NCI-H82 (cell line): ENCODE measurements at regions not wholly inside any gene's neighbourhood (a gene's known extent, or its start where the extent isn't known, plus 50 kb on each side); places are given as distances from the start of the nearest gene placed in this dataset.
A peak's percentile ranks its signal among the peaks of the same experiment; 100 is the strongest.
"Not testable (repeated sequence)": the region's sequence is repeated elsewhere in the genome, so short reads cannot be mapped to it uniquely, and the experiment has no call there.

Experiments used
- DNase-seq: peaks from one replicate; lab custom pipeline; 2025; lab: John Stamatoyannopoulos, UW

DNA sequence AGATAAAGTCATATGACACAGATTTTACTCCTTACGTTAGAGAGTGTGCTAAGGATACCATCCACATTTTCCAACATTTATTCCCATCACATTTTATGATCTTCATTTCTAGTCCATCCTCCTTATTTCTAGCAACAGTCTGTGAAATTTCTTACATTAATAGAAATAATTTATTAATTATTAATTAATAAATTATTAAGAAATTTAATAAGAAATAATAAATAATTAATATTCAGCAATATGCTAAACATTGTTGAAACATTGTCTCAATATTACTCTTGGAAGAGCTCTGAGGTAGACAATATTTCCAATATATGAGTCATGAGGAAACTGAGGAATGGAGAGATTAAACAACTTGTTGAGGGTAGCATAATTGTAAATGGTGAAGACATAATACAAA, 1742.5 kb upstream of the CDH6 start:
- DNase-seq = not testable (repeated sequence)

DNA sequence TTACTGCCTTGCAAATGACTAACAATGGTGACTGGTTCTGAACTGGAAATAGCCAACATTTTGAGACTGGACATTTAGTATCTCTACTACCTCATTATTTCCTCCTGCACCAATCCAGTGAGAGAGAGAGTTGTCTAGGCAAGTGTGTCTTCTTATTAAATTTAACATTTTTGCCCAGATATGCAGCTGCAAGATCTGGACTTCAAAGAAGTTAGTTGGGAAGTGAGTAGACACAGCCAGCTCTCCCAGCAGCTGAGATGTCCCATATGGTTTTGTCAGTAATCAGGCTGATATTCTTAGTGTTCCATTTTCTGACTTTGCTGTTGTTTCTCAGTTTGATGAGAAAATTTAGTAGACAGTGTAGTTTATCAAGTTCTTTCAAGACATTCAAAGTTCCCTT, 1778.8 kb upstream of the CDH6 start:
- DNase-seq = no peak

DNA sequence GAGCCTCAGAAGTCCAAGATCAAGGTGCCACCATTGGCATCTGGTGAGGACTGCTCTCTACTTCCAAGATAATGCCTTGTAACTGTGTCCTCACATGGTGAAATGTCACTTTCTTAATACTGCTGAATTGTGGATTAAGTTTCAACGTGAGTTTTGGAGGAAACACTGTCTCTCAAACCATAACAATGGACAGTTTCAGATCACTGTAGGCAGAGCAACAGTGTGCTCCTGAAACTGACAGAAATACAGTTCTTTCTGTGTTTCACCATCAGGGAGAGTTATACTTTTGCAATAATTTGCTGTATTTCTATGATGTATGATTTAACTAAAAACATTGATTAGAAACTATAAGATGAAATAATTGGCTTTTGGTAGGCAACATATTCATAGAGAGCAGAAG, 1780.5 kb upstream of the CDH6 start:
- no peak for DNase-seq

DNA sequence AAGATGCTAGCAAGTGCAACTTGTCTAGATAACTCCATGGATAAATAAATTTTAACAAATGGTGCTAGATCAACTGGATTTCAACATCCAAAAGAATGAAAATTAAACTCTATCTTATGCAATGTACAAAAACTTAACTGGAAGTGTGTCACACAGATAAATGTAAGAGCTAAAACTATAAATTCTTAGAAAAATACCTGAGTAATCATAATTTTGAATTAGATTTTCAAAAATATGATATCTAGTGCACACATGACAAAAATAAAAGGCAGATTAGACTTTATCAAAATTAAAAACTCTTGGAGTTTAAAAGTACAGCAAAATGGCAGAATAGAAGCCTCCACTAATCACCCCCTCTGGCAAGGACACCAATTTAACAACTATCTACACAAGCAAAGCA, 1791.2 kb upstream of the CDH6 start:
- DNase-seq = no peak

DNA sequence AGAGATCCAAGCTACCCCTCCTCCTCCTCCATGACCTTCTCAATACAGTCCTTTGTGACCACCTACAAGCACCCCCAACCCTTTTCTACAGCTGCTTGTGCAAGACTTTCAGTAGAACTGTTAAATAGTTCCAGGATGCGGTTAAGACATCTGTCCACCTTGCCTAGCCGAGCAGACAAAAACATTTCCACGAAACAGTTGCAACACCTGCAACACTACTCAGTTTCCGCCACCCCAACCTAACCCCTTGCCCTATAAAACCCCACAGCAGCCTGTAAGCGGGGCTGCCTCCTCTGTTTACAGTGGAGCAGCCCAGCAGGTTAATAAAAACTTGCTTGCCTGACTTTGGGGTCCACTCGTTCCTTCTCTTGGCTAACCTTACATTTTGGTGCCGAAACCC, 1803.5 kb upstream of the CDH6 start:
- DNase-seq = no peak

DNA sequence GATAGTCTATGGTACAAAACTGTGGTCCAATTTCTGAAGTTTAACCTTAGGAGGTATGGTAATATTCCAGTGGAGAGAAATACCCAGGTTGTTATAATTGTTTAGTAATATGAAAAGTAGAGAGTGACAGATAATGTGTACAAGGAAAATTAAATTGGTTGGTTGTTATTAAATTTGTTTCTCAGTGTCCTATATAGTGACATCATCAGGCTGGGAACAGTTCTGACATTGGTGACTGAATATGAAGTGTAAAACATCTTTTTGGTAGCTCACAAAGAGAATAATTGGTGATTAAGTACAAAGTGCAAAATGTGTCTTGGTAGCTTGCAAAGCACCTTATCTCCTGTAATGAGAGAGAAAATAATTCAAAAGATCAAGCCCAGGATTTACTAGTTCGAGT, 1806.1 kb upstream of the CDH6 start:
- no peak for DNase-seq

DNA sequence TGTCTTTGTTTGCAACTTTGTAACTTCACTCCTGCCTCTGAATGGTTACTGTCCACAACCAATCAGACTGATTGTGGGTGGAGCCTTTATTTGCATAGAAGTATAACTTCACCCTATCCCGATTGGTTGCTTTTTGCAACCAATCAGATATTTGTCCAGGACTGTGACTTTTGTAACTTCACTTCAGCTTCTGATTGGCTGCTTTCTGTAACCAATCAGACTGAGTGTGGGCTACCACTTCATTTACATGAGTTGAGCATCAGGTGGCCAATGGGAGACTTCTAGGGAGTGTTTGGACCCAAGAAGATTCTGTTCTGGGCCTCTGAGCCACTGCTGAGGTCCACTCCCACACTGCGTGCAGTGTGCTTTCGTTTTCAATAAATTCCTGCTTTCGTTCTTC, 1810.7 kb upstream of the CDH6 start:
- DNase-seq = no peak

DNA sequence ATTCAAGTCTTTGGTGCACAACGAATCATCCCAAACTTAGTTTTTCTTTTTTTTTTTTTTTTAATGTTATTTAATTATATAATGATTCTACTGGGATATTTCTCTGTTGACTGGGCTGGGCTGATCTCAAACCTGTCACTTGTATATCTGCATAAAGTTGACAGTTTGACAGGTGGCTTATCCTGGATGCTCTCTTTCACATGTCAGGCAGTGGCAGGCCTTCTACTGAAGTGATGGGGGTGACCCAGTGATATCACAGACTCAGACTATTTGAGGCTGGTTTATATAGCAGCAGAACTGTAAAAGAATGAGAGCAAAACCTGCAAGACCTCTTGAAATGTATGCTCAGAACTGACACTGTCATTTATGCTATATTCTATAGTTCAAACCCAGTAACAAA, 1813.5 kb upstream of the CDH6 start:
- DNase-seq = no peak

DNA sequence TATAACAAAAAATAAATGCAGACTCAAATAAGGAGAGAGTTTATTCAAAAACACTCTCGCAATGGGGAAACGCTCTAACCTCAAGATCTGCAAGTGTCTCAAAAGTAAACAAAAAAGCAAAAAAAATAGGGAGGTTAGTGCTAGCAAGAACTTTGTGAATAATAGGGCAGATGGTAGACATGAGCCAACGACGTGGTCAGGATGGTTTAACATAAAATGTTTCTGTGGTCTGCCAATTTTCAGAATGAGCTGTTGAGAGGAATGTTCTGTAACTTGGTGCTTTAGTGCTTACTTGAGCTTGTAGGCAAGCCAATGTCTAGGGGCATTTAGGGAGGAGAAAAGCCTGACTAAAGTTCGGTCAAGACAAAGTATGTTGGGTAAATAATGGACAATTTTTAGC, 1813.9 kb upstream of the CDH6 start:
- DNase-seq = no peak

DNA sequence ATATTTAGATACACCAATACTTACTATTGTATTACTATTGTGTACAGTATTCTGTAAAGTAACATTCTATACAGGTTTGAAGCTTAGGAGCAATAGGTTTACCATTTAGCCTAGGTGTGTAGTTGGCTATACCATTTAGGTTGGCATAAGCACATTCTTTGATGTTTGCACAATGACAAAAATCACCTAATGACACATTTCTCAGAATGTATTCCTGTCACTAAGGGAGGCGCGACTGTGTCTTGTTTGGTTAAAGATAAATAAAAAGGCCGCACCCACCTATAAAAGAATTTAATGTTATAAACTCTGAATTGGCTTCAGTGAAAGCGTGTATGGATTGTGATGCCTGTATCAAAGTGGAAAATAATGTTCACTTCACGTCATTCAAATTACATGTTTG, 1815.4 kb upstream of the CDH6 start:
- DNase-seq = no peak

DNA sequence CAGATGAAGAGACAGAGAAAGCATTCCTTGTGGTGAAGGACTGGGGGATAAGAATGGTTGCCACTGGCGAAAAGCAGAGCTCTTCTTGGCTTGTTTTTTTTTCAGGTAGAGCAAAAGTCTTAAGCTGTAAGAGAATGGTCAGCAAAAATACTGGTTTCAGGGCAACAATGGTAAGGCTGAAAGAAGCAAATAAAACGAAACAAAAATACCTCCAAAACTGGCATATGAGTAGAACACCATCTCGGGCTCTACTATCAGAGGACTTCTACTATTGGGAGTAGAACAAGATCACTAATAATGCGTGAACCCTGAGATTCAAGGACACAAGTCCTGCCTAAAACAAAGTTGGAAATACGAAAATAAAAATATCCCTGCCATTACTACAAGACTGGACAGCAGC, 1823.2 kb upstream of the CDH6 start:
- no peak for DNase-seq

DNA sequence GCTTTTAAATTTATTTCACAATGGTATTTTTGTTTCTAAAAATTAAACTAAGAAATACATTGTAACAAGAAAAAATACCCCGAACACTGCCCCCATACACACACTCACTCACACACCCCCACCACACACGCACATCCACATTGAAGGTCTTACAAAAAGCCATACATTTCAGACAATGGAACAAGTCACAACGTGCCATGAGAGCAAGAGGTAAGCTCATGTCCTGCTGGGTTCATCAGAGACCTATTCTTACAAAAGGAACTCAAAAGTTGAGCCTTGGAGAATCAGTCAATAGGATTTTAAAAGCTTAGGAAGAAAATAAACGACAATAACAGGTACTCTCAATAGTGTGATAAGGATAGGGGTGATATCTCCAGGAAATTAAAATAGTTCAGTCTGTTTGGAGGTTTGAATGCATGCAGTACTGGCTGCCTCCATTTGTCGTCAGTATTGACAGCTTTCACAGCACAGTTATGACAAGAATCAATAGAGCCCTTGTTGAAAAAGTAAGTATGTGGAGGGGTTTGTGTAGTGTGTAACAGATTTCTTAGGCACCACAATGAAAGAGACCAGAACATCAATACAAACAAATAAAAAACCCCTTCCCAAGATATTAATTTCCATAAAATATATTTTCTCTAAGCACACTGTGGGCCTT, 1826.2 kb upstream of the CDH6 start:
- peak; percentile 8 for DNase-seq

DNA sequence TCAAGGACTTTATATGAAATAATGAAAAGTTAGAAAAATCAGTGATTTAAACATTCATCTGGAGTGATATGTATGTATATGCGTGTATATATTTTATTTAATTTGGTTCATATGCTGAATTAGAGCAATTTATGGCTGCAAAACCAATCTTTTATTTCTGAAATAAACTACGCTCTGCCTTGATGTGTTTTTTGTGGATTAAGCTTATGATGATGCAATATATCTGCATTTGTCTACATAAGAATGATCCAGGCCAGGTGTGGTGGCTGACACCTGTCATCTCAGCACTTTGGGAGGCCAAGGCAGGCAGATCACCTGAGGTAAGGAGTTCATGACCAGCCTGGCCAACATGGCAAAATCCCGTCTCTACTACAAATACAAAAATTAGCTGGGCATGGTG, 1842.3 kb upstream of the CDH6 start:
- no peak for DNase-seq

DNA sequence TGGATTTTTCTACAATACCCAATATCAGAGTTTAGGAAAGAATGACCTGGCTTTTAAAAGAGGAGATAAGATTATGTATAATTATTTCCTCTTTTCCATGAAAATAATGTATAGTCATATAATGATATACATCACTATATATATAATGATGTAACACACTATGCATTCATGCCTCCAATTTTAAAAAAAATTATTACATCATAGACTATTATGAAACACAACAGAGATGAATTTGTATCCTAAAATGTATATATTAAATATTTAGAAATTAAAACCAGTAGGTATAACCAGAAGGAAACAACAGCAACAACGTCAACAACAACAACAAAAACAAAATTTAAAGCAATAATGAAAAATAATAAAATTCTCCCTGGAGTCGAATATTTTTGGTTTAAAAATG, 1856.5 kb upstream of the CDH6 start:
- DNase-seq = no peak

DNA sequence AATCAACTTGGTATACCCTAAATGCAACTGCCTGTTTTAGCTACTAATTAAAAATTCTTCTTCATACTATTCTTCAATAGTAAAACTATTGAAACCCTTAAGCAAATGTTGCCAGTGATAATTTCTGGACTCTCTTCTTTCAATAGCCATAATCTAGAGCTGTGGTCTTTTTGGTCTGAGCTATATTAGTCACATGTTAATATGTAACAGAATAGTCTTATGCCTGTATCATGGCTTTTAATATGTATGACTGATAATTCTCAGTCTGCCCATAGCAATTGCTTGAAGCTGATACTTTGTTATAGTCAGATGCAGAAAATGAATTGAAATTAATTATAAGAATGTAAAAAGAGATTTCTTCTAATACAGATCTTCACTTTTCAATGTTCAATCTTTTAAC, 1871.9 kb upstream of the CDH6 start:
- no peak for DNase-seq

DNA sequence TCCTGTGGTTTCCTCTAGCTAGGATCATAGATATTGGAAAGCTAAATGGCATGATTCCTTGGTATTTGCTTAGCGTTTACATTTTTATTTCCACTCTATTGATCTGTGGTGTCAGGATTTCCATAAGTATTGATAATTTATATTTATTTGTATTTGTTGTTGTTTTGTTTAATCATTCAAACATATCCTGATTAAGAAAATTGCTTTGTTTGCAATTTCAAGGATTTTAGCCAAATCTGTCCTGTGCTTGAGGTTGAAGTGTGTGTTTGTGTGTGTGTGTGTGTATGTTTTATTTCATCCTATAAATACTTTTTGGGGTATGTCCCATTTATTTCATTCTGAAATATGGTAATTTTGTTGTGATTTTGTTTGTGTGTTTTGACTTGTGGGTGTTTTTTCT, 1884.1 kb upstream of the CDH6 start:
- DNase-seq = no peak

DNA sequence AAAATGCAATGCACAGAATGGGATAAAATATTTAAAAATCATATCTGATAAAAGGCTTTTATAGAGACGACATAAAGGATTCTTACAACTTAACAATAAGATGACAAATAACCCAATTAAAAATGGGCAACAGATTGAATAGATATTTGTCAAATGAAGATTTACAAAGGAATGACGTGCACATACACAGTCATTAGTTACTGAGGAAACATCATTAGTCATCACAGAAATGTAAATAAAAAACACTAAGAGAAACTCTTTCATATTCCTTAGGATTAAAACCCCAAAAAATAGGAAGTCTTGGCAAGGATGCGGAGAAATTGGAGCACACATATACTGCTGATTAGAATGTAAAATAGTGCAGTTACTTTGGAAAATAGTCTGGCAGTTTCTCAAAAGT, 1886.0 kb upstream of the CDH6 start:
- DNase-seq = no peak

DNA sequence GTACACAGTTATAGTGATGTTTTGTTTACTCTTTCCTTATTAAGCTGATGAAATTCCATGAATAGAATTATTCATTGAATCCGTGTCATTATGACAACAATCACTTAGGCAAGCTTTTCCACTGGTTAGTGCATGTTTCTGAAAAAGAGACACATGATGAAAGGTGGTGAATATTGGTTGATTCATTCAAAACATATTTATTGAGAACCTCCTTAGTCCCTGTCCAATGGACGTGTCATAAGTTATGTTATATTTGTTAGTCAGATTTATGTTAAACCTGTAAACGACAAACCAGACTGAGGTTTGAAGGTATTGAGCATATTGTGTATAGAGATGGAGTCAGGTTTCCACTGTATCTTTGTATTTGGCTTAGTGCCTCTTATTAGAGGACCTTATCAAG, 1888.9 kb upstream of the CDH6 start:
- no peak for DNase-seq

DNA sequence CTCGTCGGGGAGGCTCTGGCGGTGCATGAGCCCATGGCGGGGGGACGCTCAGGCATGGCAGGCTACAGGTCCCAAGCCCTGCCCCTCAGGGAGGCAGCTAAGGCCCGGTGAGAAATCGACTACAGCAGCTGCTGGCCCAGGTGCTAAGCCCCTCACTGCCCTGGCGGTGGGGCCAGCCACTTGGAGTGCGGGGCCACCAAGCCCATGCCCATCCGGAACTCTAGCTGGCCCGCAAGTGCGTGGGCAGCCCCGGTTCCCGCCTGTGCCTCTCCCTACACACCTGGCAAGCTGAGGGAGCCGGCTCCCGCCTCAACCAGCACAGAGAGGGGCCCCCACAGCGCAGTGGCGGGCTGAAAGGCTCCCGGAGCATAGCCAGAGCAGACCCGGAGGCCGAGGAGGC, 1896.9 kb upstream of the CDH6 start:
- DNase-seq = no peak

DNA sequence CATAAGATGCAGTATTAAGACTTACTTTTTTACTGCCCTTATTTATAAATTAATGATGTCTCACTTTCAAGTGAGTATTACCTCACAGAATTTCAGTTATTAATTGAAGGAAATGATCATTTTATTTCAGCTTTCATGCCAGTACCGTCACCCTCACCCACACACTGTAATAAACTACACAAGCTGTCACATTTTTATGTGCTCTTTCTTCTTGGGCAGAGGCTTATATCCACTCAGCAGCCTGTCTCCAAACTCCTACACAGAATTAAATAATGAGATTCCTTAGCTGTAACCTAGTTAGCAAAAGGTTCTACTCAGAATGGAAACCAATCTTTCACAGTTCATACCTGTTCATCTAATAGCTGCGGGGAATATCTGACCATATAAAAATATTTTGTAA, 1915.8 kb upstream of the CDH6 start:
- DNase-seq = no peak

DNA sequence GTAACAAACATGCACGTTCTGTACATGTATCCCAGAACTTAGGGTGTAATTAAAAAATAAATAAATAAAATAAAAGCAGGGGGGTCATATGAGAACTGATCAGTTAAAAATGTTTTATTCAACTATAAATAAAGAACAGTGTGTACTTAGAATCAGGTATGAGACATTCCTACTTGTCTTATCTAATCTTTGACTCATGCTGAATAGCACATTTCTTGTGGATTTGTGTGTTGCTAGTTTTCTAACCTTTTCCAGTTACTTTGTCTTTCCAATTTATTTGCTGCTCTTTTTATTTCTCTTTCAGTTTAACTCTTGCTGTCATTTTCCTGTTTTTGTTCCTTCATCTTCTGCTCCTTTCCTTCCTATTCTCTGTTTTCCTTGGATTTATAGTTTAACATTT, 1917.1 kb upstream of the CDH6 start:
- DNase-seq = no peak

DNA sequence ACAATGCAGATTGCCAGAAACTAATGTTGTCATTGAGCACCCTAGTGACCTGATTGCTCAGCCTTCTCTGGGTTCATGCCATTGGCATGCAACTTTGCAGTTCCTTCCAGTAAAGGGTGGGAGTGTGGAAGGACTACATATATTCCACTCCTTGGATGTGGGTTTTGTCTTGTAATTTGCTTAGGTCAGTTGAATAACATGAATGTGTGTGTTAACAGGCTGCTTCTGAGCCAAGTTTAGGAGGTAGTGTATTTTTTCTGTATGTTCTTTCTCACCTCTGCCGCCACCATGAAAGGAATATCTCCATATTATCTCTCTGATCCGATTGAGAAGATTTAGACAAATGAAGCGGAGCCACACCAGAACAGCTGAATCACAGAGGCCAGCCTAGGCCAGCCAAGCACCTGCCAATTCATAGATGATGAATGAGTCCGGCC, 1929.6 kb upstream of the CDH6 start:
- DNase-seq = peak; percentile 75

DNA sequence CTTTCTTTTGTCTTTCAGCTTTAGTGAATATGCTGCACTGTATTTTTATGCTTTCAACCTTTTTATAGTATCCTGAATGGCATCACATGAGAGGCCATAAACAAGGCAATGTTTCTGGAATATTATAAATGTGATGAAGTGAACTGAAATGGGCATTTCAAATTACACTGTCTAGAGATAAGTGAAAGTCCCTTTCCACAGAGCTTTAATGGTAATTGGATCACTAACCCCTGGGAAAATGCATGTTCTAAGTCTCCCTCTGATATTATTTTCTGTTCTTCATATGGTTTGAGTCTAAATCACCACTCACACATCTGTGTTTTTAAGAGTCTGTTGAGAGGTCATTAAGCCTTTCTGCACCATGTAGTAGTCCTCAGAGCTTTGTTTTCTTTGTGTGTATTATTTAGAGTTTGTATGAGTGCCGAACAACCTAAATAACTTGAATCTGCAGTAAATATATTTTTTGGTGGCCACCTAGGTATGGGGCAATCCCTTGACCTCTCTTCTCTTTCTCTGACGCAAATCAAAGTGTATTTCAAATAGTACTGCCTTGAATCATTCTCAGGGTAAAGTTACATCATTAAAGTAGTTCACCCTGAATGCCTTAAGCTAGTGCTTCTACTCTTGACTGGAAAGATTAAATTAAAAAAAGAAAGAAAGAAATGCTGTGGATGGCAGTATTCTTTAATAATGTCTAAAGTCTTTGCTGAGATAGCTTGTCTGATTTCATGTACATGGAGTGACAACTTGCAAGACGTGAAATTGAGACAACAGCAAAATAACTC, 1931.0 kb upstream of the CDH6 start:
- DNase-seq = peak; percentile 3

DNA sequence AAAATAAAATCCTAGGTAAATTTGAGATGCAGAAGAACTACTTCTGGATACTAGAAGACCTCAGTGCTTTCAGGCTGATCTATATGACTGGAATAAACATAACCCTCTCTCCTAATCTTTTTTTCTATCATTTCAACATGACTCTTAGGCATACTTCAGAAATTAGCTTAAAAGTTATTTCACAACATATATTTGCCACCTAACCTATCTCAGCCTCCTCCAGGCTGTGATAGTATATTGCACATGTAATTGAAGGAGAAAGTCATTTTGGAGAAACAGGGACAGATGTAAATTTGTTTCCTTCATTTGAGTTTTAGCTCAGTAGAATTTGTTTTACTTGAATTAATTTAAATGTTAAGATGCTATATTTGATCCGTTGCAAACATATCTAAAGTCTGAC, 1932.3 kb upstream of the CDH6 start:
- no peak for DNase-seq
